Activated CD8-positive, alpha-beta memory T cell treated with anti-CD3 and anti-CD28 coated beads for 36 hours (primary cell): ENCODE measurements at regions not wholly inside any gene's neighbourhood (a gene's known extent, or its start where the extent isn't known, plus 50 kb on each side); places are given as distances from the start of the nearest gene placed in this dataset.

Experiments
- CTCF ChIA-PET: fragments of 350-600 bp; sonication (Branson Sonifier 250); formaldehyde crosslinking; loops from one replicate; lab custom pipeline; 2021; ENCODE audit warnings: antibody characterized with exemption; lab: Charles Lee
- POLR2A ChIA-PET: fragments of 350-600 bp; sonication (Branson Sonifier 250); formaldehyde crosslinking; loops from one replicate; lab custom pipeline; 2021; ENCODE audit warnings: antibody characterized with exemption; lab: Charles Lee

- POLR2A ChIA-PET, result no interaction called here
- CTCF ChIA-PET, result no interaction called here
Observed at GRCh38 chr9:115964710-115965347, 188.8 kb upstream of the PAPPA start.

- POLR2A ChIA-PET, result no interaction called here
- CTCF ChIA-PET, result no interaction called here
Observed at GRCh38 chr9:115966660-115967059, 186.9 kb upstream of the PAPPA start.

GRCh38 chr9:115969096-115969495, 184.5 kb upstream of the PAPPA start:
- CTCF ChIA-PET, result no interaction called here
- POLR2A ChIA-PET, result no interaction called here

GRCh38 chr9:115972362-115972761, 181.2 kb upstream of the PAPPA start:
- ChIA-PET CTCF (no interaction called here), POLR2A (no interaction called here)

- POLR2A ChIA-PET, result no interaction called here
- CTCF ChIA-PET, result no interaction called here
Observed at GRCh38 chr9:115972843-115973595, 180.6 kb upstream of the PAPPA start.

GRCh38 chr9:115976781-115977180, 176.8 kb upstream of the PAPPA start:
- CTCF ChIA-PET, result no interaction called here

GRCh38 chr9:115978091-115978490, 175.5 kb upstream of the PAPPA start:
- POLR2A ChIA-PET, result no interaction called here
- CTCF ChIA-PET, result no interaction called here

More at GRCh38 chr9:115976781-115977180, 176.8 kb upstream of the PAPPA start:
- POLR2A ChIA-PET, result no interaction called here

- ChIA-PET CTCF (no interaction called here), POLR2A (no interaction called here)
Observed at GRCh38 chr9:115978659-115979096, 174.9 kb upstream of the PAPPA start.

GRCh38 chr9:115980054-115980453, 173.5 kb upstream of the PAPPA start:
- ChIA-PET POLR2A (no interaction called here), CTCF (no interaction called here)

GRCh38 chr9:115980502-115980901, 173.1 kb upstream of the PAPPA start:
- CTCF ChIA-PET, result no interaction called here
- POLR2A ChIA-PET, result no interaction called here

- ChIA-PET POLR2A (no interaction called here), CTCF (no interaction called here)
Observed at GRCh38 chr9:115980976-115981375, 172.6 kb upstream of the PAPPA start.

GRCh38 chr9:115983366-115983765, 170.2 kb upstream of the PAPPA start:
- ChIA-PET CTCF (no interaction called here), POLR2A (no interaction called here)

- CTCF ChIA-PET, result no interaction called here
- POLR2A ChIA-PET, result no interaction called here
Observed at GRCh38 chr9:115985657-115986056, 167.9 kb upstream of the PAPPA start.

- POLR2A ChIA-PET, result no interaction called here
- CTCF ChIA-PET, result no interaction called here
Observed at GRCh38 chr9:115986508-115986907, 167.1 kb upstream of the PAPPA start.

- CTCF ChIA-PET, result no interaction called here
- POLR2A ChIA-PET, result no interaction called here
Observed at GRCh38 chr9:115988701-115989100, 164.9 kb upstream of the PAPPA start.

GRCh38 chr9:115989831-115990230, 163.8 kb upstream of the PAPPA start:
- POLR2A ChIA-PET, result no interaction called here

GRCh38 chr9:115992834-115993233, 160.8 kb upstream of the PAPPA start:
- CTCF ChIA-PET, result no interaction called here
- POLR2A ChIA-PET, result no interaction called here

More at GRCh38 chr9:115989831-115990230, 163.8 kb upstream of the PAPPA start:
- CTCF ChIA-PET, result no interaction called here

- ChIA-PET CTCF (no interaction called here), POLR2A (no interaction called here)
Observed at GRCh38 chr9:115997923-115998322, 155.7 kb upstream of the PAPPA start.

- POLR2A ChIA-PET, result no interaction called here
- CTCF ChIA-PET, result no interaction called here
Observed at GRCh38 chr9:115998666-115999065, 154.9 kb upstream of the PAPPA start.

GRCh38 chr9:115999498-115999897, 154.1 kb upstream of the PAPPA start:
- CTCF ChIA-PET, result no interaction called here
- POLR2A ChIA-PET, result no interaction called here

GRCh38 chr9:116000748-116001329, 152.8 kb upstream of the PAPPA start:
- POLR2A ChIA-PET, result no interaction called here
- CTCF ChIA-PET, result no interaction called here
